K562 (cell line): ENCODE measurements at regions not wholly inside any gene's neighbourhood (a gene's known extent, or its start where the extent isn't known, plus 50 kb on each side); places are given as distances from the start of the nearest gene placed in this dataset.

ENCODE experiments used
- ATAC-seq: fragments of 200-7000 bp; cut with Tn5 transposase; 3 replicates; pipeline ENCODE4 v1.9.1; 2020; ENCODE audit warnings: moderate library complexity
- BruUV-seq: library from RNA; stranded (reverse); fragments of 400-500 nt; replicated peaks from 2 replicates; lab custom pipeline; 2021; lab: Mats Ljungman, UMichigan
- CTCF ChIA-PET: fragments of 300-600 bp; formaldehyde crosslinking; extraction: SDS; loops from one replicate; lab custom pipeline; 2021; ENCODE audit warnings: low intra/inter-chr PET ratio; lab: Yijun Ruan, JAX
- POLR2A ChIA-PET: fragments of 300-600, 350-650 bp; sonication (Branson Sonifier 250); formaldehyde crosslinking; extraction: SDS; loops from one replicate; lab custom pipeline; 2021; ENCODE audit warnings: antibody characterized with exemption, inconsistent platforms; lab: Yijun Ruan, JAX
- DNase-seq, 4 experiments: peaks; one replicate each; pipeline versions ENCODE4 v3.0.0 to v3.0.0-alpha.2; 2011 to 2018; ENCODE audit warnings: low spot score in 3 of 4, mixed read lengths in 3 of 4; ENCODE audit errors: extremely low read depth in 1 of 4
- FAIRE-seq: peaks from 2 replicates; lab custom pipeline; 2011; peaks lifted over from hg19 to GRCh38; lab: Jason Lieb, UNC
- H2AFZ ChIP-seq: 2 replicates; pipeline ENCODE4 v1.6.0; 2011; ENCODE audit warnings: low read depth, low read length, control low read depth, inconsistent platforms
- H3K27ac ChIP-seq: fragments of 200-600 bp; 3 replicates; pipeline ENCODE4 v1.8.0; 2011; ENCODE audit warnings: low read depth, mild to moderate bottlenecking, control low read depth, inconsistent platforms, low read length, moderate library complexity, mixed read lengths; ENCODE audit errors: extremely low read depth
- H3K27me3 ChIP-seq, 2 experiments: fragments of 300-600 bp in 1 of 2; 2 replicates in 1 of 2; 3 replicates in 1 of 2; pipeline versions ENCODE4 v1.6.0 to v1.8.0; 2011; ENCODE audit warnings: inconsistent platforms in 2 of 2, low read length in 2 of 2, mild to moderate bottlenecking in 1 of 2, mixed read lengths in 1 of 2, moderate library complexity in 1 of 2; ENCODE audit not compliant: control insufficient read depth in 2 of 2, insufficient read depth in 2 of 2
- H3K36me3 ChIP-seq: fragments of 300-600 bp; 3 replicates; pipeline ENCODE4 v1.8.0; 2011; ENCODE audit warnings: mild to moderate bottlenecking, low read length, inconsistent platforms; ENCODE audit not compliant: control insufficient read depth, insufficient read depth
- H3K4me1 ChIP-seq, 2 experiments: fragments of 200-600 bp in 1 of 2; replicated peaks in 1 of 2; 2 replicates in 1 of 2; 3 replicates in 1 of 2; pipeline versions ENCODE4 v1.5.1 to v1.8.0; 2011; ENCODE audit warnings: inconsistent platforms in 2 of 2, low read length in 2 of 2, mild to moderate bottlenecking in 1 of 2, mixed read lengths in 1 of 2, moderate library complexity in 1 of 2; ENCODE audit not compliant: control insufficient read depth in 2 of 2, insufficient read depth in 2 of 2
- H3K4me2 ChIP-seq: 2 replicates; pipeline ENCODE4 v1.6.1; 2011; ENCODE audit warnings: low read length, control low read depth, inconsistent platforms, mixed read lengths; ENCODE audit not compliant: insufficient read depth
- H3K4me3 ChIP-seq: fragments of 200-600 bp; sonication (generic), shearing (Covaris generic); 2 replicates; pipeline ENCODE4 v1.5.1; 2016; ENCODE audit warnings: control low read depth, inconsistent platforms
- H3K79me2 ChIP-seq: fragments of 200-600 bp; 3 replicates; pipeline ENCODE4 v1.8.0; 2011; ENCODE audit warnings: low read length, inconsistent platforms; ENCODE audit not compliant: control insufficient read depth, insufficient read depth
- H3K9ac ChIP-seq, 2 experiments: 2 replicates each; pipeline versions ENCODE4 v1.6.0 to v1.6.1; 2011; ENCODE audit warnings: low read depth in 2 of 2, low read length in 2 of 2, control low read depth in 1 of 2, inconsistent platforms in 1 of 2, mild to moderate bottlenecking in 1 of 2, mixed read lengths in 1 of 2; ENCODE audit not compliant: insufficient read depth in 1 of 2
- H3K9me1 ChIP-seq: one replicate; pipeline ENCODE4 v1.6.0; 2011; ENCODE audit warnings: inconsistent platforms, mild to moderate bottlenecking, low read length, moderate library complexity; ENCODE audit not compliant: control insufficient read depth, insufficient read depth
- H3K9me3 ChIP-seq: replicated peaks from 2 replicates; pipeline ENCODE4 v1.5.1; 2011; ENCODE audit warnings: low read depth, low read length, inconsistent platforms; ENCODE audit not compliant: control insufficient read depth, insufficient read depth
- H4K20me1 ChIP-seq: replicated peaks from 2 replicates; pipeline ENCODE4 v1.6.1; 2011; ENCODE audit warnings: low read length, inconsistent platforms, mixed read lengths; ENCODE audit not compliant: control insufficient read depth, insufficient read depth
- CEBPG ChIP-seq, 3 experiments: fragments of 200-800 bp in 1 of 3; sonication (Bioruptor generic) in 1 of 3; sonication (generic) in 1 of 3; formaldehyde crosslinking in 1 of 3; IDR thresholded peaks in 2 of 3; conservative IDR thresholded peaks in 1 of 3; 2 replicates each; pipeline versions ENCODE4 v1.6.1 to v1.8.0; 2016 to 2022; ENCODE audit warnings: missing compliant biosample characterization in 2 of 3, missing genetic modification characterization in 2 of 3, mild to moderate bottlenecking in 1 of 3, missing genetic modification reagents in 1 of 3
- HDAC8 ChIP-seq: fragments of 450-650 bp; IDR thresholded peaks from 2 replicates; pipeline ENCODE4 v1.6.1; 2016; ENCODE audit warnings: mild to moderate bottlenecking, missing genetic modification characterization, moderate library complexity, missing compliant biosample characterization
- HMG20A ChIP-seq: fragments of 450-650 bp; formaldehyde crosslinking; conservative IDR thresholded peaks from 2 replicates; pipeline ENCODE4 v1.4.0; 2020; ENCODE audit warnings: mild to moderate bottlenecking, mixed read lengths
- L3MBTL2 ChIP-seq: fragments of 450-650 bp; IDR thresholded peaks from 2 replicates; pipeline ENCODE4 v1.6.1; 2016; ENCODE audit warnings: mild to moderate bottlenecking, moderate library complexity
- RBM17 ChIP-seq: fragments of 200-400 bp; formaldehyde crosslinking; IDR thresholded peaks from 2 replicates; pipeline ENCODE4 v1.6.1; 2017; ENCODE audit warnings: low read depth, mild to moderate bottlenecking, low read length, borderline replicate concordance
- SRF ChIP-seq, 2 experiments: fragments of 250-450, 450-650 bp in 1 of 2; sonication (Bioruptor Pico) in 1 of 2; sonication (generic) in 1 of 2; formaldehyde crosslinking; IDR thresholded peaks; 2 replicates each; pipeline versions ENCODE4 v1.5.0 to v1.5.1; 2020 to 2022; ENCODE audit warnings: mild to moderate bottlenecking in 1 of 2, missing genetic modification reagents in 1 of 2
- ZNF143 ChIP-seq: sonication (generic); formaldehyde crosslinking; IDR thresholded peaks from 2 replicates; pipeline ENCODE4 v1.9.0; 2022; ENCODE audit warnings: mild to moderate bottlenecking, missing genetic modification reagents
- ZNF551 ChIP-seq: fragments of 250-450 bp; sonication (Bioruptor Pico); IDR thresholded peaks from 2 replicates; pipeline ENCODE4 v1.5.0; 2021; ENCODE audit warnings: mild to moderate bottlenecking, moderate library complexity
- WGBS: fragments of 100-300 bp; shearing (Covaris generic); methylation state at CpG from one replicate; pipeline ENCODE4 v1.1.6; 2016; ENCODE audit warnings: low coverage, mixed read lengths; ENCODE audit not compliant: insufficient coverage; ENCODE audit errors: missing lambda C conversion rate; 5-methylcytosine and 5-hydroxymethylcytosine counted together
- in situ Hi-C: fragments of 300-500 bp; cut with MboI; formaldehyde crosslinking; loops from 4 replicates; pipeline ENCODE4 v1.15.0; 2018; ENCODE audit warnings: inconsistent platforms, mixed read lengths
- intact Hi-C: fragments of 100-400 bp; cut with micrococcal nuclease; formaldehyde crosslinking; loops from 2 replicates; pipeline ENCODE4 v1.14.2; 2022
- TF ChIP-seq, protein P1 (sequence below): sonication (generic); formaldehyde crosslinking; IDR thresholded peaks from 2 replicates; pipeline ENCODE4 v1.8.1; 2022; ENCODE audit warnings: missing genetic modification reagents
- TF ChIP-seq, protein P2 (sequence below): fragments of 450-650 bp; IDR thresholded peaks from 2 replicates; pipeline ENCODE4 v1.6.1; 2016; ENCODE audit warnings: mild to moderate bottlenecking
- TF ChIP-seq, protein P3 (sequence below): fragments of 450-650 bp; formaldehyde crosslinking; IDR thresholded peaks from 2 replicates; pipeline ENCODE4 v1.4.0; 2020; ENCODE audit warnings: mild to moderate bottlenecking, moderate library complexity
- TF ChIP-seq, protein P4 (sequence below): fragments of 200-800 bp; sonication (Bioruptor generic); IDR thresholded peaks from 2 replicates; pipeline ENCODE4 v1.6.1; 2017; ENCODE audit warnings: missing genetic modification characterization, missing compliant biosample characterization
- TF ChIP-seq, protein P5 (sequence below): IDR thresholded peaks from 2 replicates; pipeline ENCODE4 v1.6.1; 2016; ENCODE audit warnings: missing genetic modification characterization, missing compliant biosample characterization

DNA sequence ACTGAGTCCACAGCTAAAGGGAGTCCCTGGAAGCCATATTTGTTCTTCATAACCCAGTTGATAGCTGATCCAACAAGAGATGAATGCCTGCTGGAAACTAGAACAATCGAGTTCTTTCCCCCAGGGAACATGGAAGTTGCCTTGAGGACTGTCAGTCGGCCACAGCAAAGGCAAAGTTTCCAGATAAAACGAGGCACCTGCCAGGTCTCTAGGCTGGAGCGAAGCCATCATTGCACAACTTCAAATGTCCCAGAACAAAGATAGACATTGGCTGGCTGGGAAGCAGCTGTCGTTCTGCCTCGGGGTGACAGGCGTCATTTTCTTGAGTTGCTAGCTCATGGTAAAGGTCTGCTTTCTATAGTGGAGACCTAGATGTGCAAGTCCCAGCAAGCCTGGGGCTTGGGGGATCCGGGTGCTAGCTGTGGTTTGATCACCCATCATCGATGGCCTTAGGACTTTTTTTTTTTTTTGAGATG lies 184.4 kb upstream of the ZNF217 start:
- POLR2A ChIA-PET, result interaction anchor here (1.2 kb wide), 1 partner anchor 10 kb away, joined by 3 read pairs; no protein-coding TSS in a partner anchor
- peak; percentile 45; the same call in 2 of the 3 replicates for ATAC-seq
- Histone ChIP-seq H3K9me3 (no peaks in the 10 kb centered on the region), H2AFZ (peak overlapping the region; percentile 69), H3K36me3 (no peaks in the 10 kb centered on the region), H3K4me1 (peaks cover 0 to 3% of the 10 kb centered on the region in 2 experiments; a peak in 1 of 5 replicates), H3K79me2 (no peaks in the 10 kb centered on the region), H3K27me3 (no peaks in the 10 kb centered on the region), H3K9ac (peak overlapping the region in 1 of 2 experiments; percentile 72; a peak in 1 of 4 replicates), H4K20me1 (no peaks in the 10 kb centered on the region), H3K9me1 (no peaks in the 10 kb centered on the region), H3K27ac (no peak overlapping the region), H3K4me3 (no peak overlapping the region), H3K4me2 (no peak overlapping the region; the same call in 1 of the 2 replicates)
- in situ Hi-C loops, result no loop called here
- 22% methylated on average over 9 of the region's 9 CpGs for WGBS
- DNase-seq, result no peak
- peak; percentile 56 for FAIRE-seq
- intact Hi-C loops, result no loop called here
- CTCF ChIA-PET, result no interaction called here
- no TSS peak for BruUV-seq
- TF ChIP-seq HDAC8 (tag) (no peak), HMG20A (CRISPR knock-in tag) (no peak), RBM17 (no peak), L3MBTL2 (peak; percentile 17; the same call in 1 of the 2 replicates), ZNF143 (no peak), ZNF551 (CRISPR knock-in tag) (no peak), SRF (CRISPR knock-in tag; IDR thresholded peaks at IDR 0.05) (no peak), CEBPG (CRISPR knock-in tag; IDR thresholded peaks at IDR 0.05) (no peak), CEBPG (tag; conservative IDR thresholded peaks at IDR 0.05 in 1 of 2, IDR thresholded peaks at IDR 0.05 in 1 of 2) (peak; percentile 23 to 72; a peak in 3 of 4 replicates)
- TF ChIP-seq, protein P1, sequence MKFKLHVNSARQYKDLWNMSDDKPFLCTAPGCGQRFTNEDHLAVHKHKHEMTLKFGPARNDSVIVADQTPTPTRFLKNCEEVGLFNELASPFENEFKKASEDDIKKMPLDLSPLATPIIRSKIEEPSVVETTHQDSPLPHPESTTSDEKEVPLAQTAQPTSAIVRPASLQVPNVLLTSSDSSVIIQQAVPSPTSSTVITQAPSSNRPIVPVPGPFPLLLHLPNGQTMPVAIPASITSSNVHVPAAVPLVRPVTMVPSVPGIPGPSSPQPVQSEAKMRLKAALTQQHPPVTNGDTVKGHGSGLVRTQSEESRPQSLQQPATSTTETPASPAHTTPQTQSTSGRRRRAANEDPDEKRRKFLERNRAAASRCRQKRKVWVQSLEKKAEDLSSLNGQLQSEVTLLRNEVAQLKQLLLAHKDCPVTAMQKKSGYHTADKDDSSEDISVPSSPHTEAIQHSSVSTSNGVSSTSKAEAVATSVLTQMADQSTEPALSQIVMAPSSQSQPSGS (CRISPR knock-in tag), result no peak
- TF ChIP-seq, protein P2, sequence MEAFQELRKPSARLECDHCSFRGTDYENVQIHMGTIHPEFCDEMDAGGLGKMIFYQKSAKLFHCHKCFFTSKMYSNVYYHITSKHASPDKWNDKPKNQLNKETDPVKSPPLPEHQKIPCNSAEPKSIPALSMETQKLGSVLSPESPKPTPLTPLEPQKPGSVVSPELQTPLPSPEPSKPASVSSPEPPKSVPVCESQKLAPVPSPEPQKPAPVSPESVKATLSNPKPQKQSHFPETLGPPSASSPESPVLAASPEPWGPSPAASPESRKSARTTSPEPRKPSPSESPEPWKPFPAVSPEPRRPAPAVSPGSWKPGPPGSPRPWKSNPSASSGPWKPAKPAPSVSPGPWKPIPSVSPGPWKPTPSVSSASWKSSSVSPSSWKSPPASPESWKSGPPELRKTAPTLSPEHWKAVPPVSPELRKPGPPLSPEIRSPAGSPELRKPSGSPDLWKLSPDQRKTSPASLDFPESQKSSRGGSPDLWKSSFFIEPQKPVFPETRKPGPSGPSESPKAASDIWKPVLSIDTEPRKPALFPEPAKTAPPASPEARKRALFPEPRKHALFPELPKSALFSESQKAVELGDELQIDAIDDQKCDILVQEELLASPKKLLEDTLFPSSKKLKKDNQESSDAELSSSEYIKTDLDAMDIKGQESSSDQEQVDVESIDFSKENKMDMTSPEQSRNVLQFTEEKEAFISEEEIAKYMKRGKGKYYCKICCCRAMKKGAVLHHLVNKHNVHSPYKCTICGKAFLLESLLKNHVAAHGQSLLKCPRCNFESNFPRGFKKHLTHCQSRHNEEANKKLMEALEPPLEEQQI, result no peak
- TF ChIP-seq, protein P3, sequence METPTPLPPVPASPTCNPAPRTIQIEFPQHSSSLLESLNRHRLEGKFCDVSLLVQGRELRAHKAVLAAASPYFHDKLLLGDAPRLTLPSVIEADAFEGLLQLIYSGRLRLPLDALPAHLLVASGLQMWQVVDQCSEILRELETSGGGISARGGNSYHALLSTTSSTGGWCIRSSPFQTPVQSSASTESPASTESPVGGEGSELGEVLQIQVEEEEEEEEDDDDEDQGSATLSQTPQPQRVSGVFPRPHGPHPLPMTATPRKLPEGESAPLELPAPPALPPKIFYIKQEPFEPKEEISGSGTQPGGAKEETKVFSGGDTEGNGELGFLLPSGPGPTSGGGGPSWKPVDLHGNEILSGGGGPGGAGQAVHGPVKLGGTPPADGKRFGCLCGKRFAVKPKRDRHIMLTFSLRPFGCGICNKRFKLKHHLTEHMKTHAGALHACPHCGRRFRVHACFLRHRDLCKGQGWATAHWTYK (CRISPR knock-in tag), result no peak
- TF ChIP-seq, protein P4, sequence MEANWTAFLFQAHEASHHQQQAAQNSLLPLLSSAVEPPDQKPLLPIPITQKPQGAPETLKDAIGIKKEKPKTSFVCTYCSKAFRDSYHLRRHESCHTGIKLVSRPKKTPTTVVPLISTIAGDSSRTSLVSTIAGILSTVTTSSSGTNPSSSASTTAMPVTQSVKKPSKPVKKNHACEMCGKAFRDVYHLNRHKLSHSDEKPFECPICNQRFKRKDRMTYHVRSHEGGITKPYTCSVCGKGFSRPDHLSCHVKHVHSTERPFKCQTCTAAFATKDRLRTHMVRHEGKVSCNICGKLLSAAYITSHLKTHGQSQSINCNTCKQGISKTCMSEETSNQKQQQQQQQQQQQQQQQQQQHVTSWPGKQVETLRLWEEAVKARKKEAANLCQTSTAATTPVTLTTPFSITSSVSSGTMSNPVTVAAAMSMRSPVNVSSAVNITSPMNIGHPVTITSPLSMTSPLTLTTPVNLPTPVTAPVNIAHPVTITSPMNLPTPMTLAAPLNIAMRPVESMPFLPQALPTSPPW (CRISPR knock-in tag), result no peak
- TF ChIP-seq, protein P5, sequence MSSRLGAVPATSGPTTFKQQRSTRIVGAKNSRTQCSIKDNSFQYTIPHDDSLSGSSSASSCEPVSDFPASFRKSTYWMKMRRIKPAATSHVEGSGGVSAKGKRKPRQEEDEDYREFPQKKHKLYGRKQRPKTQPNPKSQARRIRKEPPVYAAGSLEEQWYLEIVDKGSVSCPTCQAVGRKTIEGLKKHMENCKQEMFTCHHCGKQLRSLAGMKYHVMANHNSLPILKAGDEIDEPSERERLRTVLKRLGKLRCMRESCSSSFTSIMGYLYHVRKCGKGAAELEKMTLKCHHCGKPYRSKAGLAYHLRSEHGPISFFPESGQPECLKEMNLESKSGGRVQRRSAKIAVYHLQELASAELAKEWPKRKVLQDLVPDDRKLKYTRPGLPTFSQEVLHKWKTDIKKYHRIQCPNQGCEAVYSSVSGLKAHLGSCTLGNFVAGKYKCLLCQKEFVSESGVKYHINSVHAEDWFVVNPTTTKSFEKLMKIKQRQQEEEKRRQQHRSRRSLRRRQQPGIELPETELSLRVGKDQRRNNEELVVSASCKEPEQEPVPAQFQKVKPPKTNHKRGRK (tag), result no peak
